ENCODE measurements at regions not wholly inside any gene's neighbourhood (a gene's known extent, or its start where the extent isn't known, plus 50 kb on each side); places are given as distances from the start of the nearest gene placed in this dataset.

- DNase-seq (ENCODE audit: low read depth, low spot score): peak; percentile 38
These were observed 481.6 kb downstream of the SH2D4B start for GRCh38 chr10:81019029-81019890.

- no peak for DNase-seq (ENCODE audit: low read depth, low spot score)
These were observed 483.9 kb downstream of the SH2D4B start for GRCh38 chr10:81021428-81022129.

- DNase-seq (ENCODE audit: low read depth, low spot score): no peak
These were observed 488.9 kb downstream of the SH2D4B start for GRCh38 chr10:81026591-81026990.

- no peak for DNase-seq (ENCODE audit: low read depth, low spot score)
These were observed 489.5 kb downstream of the SH2D4B start for GRCh38 chr10:81027223-81027622.

- no peak for DNase-seq (ENCODE audit: low read depth, low spot score)
These were observed 490.0 kb downstream of the SH2D4B start for GRCh38 chr10:81027706-81028105.

GRCh38 chr10:81031774-81032173 is 494.1 kb downstream of the SH2D4B start:
- no peak for DNase-seq (ENCODE audit: low read depth, low spot score)

- DNase-seq (ENCODE audit: low read depth, low spot score): no peak
These were observed 496.7 kb downstream of the SH2D4B start for GRCh38 chr10:81034383-81034782.

GRCh38 chr10:81036257-81036656 is 498.6 kb downstream of the SH2D4B start:
- no peak for DNase-seq (ENCODE audit: low read depth, low spot score)

- DNase-seq (ENCODE audit: low read depth, low spot score): no peak
These were observed 502.3 kb downstream of the SH2D4B start for GRCh38 chr10:81040031-81040430.

GRCh38 chr10:81040940-81041339 is 503.2 kb downstream of the SH2D4B start:
- no peak for DNase-seq (ENCODE audit: low read depth, low spot score)

GRCh38 chr10:81042647-81043046 is 504.9 kb downstream of the SH2D4B start:
- DNase-seq (ENCODE audit: low read depth, low spot score): no peak

- no peak for DNase-seq (ENCODE audit: low read depth, low spot score)
These were observed 527.8 kb downstream of the SH2D4B start for GRCh38 chr10:81065474-81065873.

- no peak for DNase-seq (ENCODE audit: low read depth, low spot score)
These were observed 530.8 kb downstream of the SH2D4B start for GRCh38 chr10:81068460-81068859.

- DNase-seq (ENCODE audit: low read depth, low spot score): no peak
These were observed 533.5 kb downstream of the SH2D4B start for GRCh38 chr10:81071087-81071796.

GRCh38 chr10:81073155-81073554 is 535.5 kb downstream of the SH2D4B start:
- no peak for DNase-seq (ENCODE audit: low read depth, low spot score)

GRCh38 chr10:81081887-81082620 is 544.4 kb downstream of the SH2D4B start:
- DNase-seq (ENCODE audit: low read depth, low spot score): peak; percentile 35

GRCh38 chr10:81082621-81083376 is 545.1 kb downstream of the SH2D4B start:
- no peak for DNase-seq (ENCODE audit: low read depth, low spot score)

- no peak for DNase-seq (ENCODE audit: low read depth, low spot score)
These were observed 555.4 kb downstream of the SH2D4B start for GRCh38 chr10:81093056-81093455.

GRCh38 chr10:81095238-81095637 is 557.5 kb downstream of the SH2D4B start:
- DNase-seq (ENCODE audit: low read depth, low spot score): no peak

GRCh38 chr10:81096558-81096957 is 558.9 kb downstream of the SH2D4B start:
- DNase-seq (ENCODE audit: low read depth, low spot score): no peak

GRCh38 chr10:81101062-81101461 is 563.4 kb downstream of the SH2D4B start:
- no peak for DNase-seq (ENCODE audit: low read depth, low spot score)

Data from iPS DF 19.7 (cell line).